Activated T-cell treated with anti-CD3 and anti-CD28 coated beads, Interleukin-2, amount 50 U/mL, for 72 hours (primary cell): ENCODE measurements at regions not wholly inside any gene's neighbourhood (a gene's known extent, or its start where the extent isn't known, plus 50 kb on each side); places are given as distances from the start of the nearest gene placed in this dataset.

Experiments used
- ATAC-seq, 2 donors: fragments of 150-1000 bp; cut with Tn5 transposase; replicated peaks in 1 of 2; 2 replicates each; pipeline ENCODE4 v1.10.0; 2021; ENCODE audit warnings: moderate library complexity in 2 of 2, mild to moderate bottlenecking in 1 of 2
- DNase-seq, 2 donors: peaks; one replicate each; pipeline ENCODE4 v3.0.0; 2021 to 2022; ENCODE audit warnings: mixed read lengths in 1 of 2
- H3K27ac Mint-ChIP-seq: one replicate; pipeline ENCODE4 v1.8.0; 2022; ENCODE audit warnings: mild to moderate bottlenecking, moderate library complexity, mixed read lengths
- H3K27me3 Mint-ChIP-seq: one replicate; pipeline ENCODE4 v1.8.0; 2022; ENCODE audit warnings: low read depth, mixed read lengths
- H3K36me3 Mint-ChIP-seq, 2 donors: one replicate each; pipeline ENCODE4 v1.8.0; 2022; ENCODE audit warnings: mixed read lengths in 2 of 2, mild to moderate bottlenecking in 1 of 2; ENCODE audit not compliant: insufficient read depth in 2 of 2
- H3K4me1 Mint-ChIP-seq: one replicate; pipeline ENCODE4 v1.8.0; 2022; ENCODE audit warnings: low read depth, mixed read lengths
- H3K4me3 Mint-ChIP-seq, 2 donors: one replicate each; pipeline ENCODE4 v1.8.0; 2022; ENCODE audit warnings: mild to moderate bottlenecking in 2 of 2, mixed read lengths in 2 of 2, moderate library complexity in 2 of 2
- H3K9me3 Mint-ChIP-seq, 2 donors: one replicate each; pipeline ENCODE4 v1.8.0; 2022; ENCODE audit warnings: mixed read lengths in 2 of 2

DNA sequence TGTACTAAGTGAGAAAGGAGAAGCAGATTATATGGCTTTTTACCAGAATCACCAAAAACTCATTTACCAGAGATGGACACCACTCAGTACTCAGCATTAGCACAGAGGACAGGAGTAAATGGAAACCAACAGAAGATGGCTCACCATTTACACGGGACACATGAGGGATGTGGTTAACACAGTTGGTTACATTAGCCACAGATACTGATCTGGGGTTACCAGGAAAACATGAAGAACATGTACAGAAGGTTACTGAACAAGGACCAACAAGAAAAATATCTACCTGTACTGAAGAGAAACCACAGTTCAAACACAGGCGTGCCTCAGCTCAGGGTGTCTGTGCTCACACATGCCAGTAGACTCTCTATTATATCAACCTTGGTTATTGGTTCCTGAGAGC is 1285.8 kb upstream of the SORCS1 start:
- H3K4me3 Mint-ChIP-seq, result no peak overlapping the region
- peaks cover 2 to 7% of the 10 kb centered on the region in 2 donors for H3K9me3 Mint-ChIP-seq
- H3K27me3 Mint-ChIP-seq, result no peaks in the 10 kb centered on the region
- no peaks in the 10 kb centered on the region for H3K4me1 Mint-ChIP-seq
- H3K27ac Mint-ChIP-seq, result no peak overlapping the region
- no peaks in the 10 kb centered on the region for H3K36me3 Mint-ChIP-seq
- ATAC-seq (no peak), DNase-seq (no peak)

DNA sequence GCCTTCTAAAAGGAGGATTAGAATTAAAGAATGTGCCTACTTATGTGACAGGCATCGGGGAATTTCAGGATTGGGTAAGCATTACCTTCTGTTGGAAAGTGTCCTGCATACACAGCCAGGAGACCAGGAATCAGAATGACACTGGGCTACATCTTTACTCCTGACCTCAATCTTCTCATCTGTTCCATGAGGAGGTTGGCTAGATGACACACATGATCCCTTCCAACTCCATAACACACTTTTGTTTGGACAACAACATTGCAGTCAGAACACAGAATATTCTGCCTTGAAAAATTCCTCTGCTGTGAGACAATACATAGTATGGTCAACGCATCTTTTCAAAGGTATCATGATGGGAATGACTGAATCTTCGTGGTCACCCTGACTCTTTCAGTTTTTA is 1281.2 kb upstream of the SORCS1 start:
- Mint-ChIP-seq H3K9me3 (peaks cover 3 to 4% of the 10 kb centered on the region in 2 donors), H3K27me3 (no peaks in the 10 kb centered on the region), H3K4me1 (no peaks in the 10 kb centered on the region), H3K27ac (no peak overlapping the region), H3K4me3 (no peak overlapping the region), H3K36me3 (peaks cover 2% of the 10 kb centered on the region in 2 donors)
- ATAC-seq (no peak), DNase-seq (no peak)

DNA sequence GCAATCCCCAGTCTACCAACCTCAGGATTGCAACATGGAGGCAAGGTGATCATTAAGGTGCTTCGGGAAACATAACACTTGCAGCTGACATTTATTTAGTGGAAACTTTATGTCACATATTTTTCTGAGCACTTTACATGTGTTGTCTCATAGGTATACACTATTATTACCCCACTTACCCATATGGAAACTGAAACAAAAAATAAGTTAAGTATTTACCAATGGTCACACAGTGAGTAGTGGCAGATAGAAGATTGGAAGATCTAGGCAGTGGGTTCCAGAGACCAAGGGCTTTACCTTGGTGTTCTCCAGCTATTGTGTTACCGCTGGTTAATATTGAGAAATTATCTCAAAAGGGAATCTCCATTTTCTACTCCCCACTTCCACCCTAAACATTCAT is 1279.1 kb upstream of the SORCS1 start:
- H3K9me3 Mint-ChIP-seq, result peaks cover 2 to 6% of the 10 kb centered on the region in 2 donors
- no peak overlapping the region for H3K27ac Mint-ChIP-seq
- ATAC-seq (no peak), DNase-seq (no peak)
- no peaks in the 10 kb centered on the region for H3K27me3 Mint-ChIP-seq
- no peak overlapping the region for H3K4me3 Mint-ChIP-seq
- no peaks in the 10 kb centered on the region for H3K4me1 Mint-ChIP-seq
- H3K36me3 Mint-ChIP-seq, result peaks cover 2% of the 10 kb centered on the region in 2 donors

DNA sequence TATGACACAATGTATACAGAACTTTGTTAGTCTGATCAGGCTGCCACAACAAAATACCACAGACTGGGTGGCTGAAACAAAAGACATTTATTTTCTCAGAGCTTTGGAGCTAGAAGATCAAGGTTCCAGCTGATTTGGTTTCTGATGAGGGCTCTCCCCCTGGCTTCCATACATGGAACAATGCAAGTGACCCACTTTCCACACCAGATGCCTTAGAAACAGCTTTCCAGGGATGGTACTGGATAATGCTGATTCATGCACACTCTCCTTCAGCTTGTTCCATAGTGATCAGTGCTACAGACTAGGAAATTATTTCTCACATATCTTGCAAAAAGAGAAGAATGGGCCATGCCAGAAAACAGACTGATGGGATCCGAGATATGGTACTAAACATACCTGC is 1274.9 kb upstream of the SORCS1 start:
- H3K9me3 Mint-ChIP-seq, result peaks cover 9 to 13% of the 10 kb centered on the region in 2 donors
- DNase-seq (no peak), ATAC-seq (no peak)
- peaks cover 2 to 3% of the 10 kb centered on the region in 2 donors for H3K36me3 Mint-ChIP-seq
- H3K27ac Mint-ChIP-seq, result no peak overlapping the region
- no peaks in the 10 kb centered on the region for H3K4me1 Mint-ChIP-seq
- no peaks in the 10 kb centered on the region for H3K27me3 Mint-ChIP-seq
- no peak overlapping the region for H3K4me3 Mint-ChIP-seq

DNA sequence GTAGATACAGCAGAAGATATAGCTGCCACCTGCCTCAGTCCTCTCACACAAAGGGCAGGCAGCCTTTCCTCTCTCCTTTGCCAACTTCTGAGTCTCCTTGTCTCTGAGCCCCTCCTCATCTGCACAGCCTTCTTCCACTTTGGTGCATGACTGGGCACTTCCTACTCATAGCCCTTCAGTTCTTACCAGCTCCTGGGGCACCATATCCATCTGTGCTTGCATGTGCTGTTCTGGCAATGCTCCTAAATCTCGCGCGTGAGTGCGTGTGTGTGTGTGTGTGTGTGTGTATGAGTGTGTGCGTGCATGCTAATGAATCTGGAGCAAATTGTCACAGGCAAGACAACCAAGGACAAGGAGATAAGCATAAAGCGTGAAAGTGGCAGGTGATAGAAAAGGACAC is 1271.6 kb upstream of the SORCS1 start:
- H3K4me3 Mint-ChIP-seq, result no peak overlapping the region
- no peak for ATAC-seq
- H3K9me3 Mint-ChIP-seq, result peaks cover 13 to 16% of the 10 kb centered on the region in 2 donors
- no peak overlapping the region for H3K27ac Mint-ChIP-seq
- no peaks in the 10 kb centered on the region for H3K27me3 Mint-ChIP-seq
- peaks cover 2% of the 10 kb centered on the region in 2 donors for H3K36me3 Mint-ChIP-seq
- H3K4me1 Mint-ChIP-seq, result no peaks in the 10 kb centered on the region
- no peak for DNase-seq

DNA sequence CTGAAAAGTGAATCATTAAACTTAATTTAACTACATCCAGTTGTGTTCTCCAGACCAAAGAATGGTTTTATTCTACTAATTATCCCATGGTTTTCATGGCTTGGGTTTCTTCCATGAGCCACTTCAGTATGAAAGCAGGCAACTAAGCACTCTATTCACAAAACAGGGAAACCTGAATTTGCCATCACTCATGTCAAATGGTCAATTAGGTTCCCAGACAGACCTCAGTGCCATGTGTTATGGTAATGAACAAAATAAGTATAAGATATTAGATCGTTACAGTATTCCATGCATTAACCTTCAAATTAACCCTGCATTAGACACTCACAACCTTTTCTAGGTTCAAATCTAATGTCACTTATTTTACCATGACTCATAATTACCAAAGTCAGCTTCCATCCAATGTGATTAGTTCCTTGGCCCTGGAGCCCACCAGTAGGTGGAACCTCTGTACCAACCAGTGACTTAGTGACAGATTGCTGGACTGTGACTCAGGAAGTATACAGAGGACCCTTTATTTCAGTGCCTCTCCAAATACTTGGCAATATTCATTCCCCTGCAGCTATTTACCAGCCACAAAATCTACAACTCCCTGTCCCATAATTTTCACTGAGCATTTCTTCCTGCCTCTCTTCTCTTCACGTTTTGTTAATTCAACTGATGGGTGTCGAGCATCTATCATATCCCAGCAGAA is 1270.2 kb upstream of the SORCS1 start:
- no peak for DNase-seq
- H3K27ac Mint-ChIP-seq, result no peak overlapping the region
- no peak for ATAC-seq
- no peaks in the 10 kb centered on the region for H3K27me3 Mint-ChIP-seq
- no peak overlapping the region for H3K4me3 Mint-ChIP-seq
- H3K36me3 Mint-ChIP-seq, result peaks cover 2% of the 10 kb centered on the region in 2 donors
- H3K9me3 Mint-ChIP-seq, result peaks cover 13 to 16% of the 10 kb centered on the region in 2 donors
- H3K4me1 Mint-ChIP-seq, result no peaks in the 10 kb centered on the region

DNA sequence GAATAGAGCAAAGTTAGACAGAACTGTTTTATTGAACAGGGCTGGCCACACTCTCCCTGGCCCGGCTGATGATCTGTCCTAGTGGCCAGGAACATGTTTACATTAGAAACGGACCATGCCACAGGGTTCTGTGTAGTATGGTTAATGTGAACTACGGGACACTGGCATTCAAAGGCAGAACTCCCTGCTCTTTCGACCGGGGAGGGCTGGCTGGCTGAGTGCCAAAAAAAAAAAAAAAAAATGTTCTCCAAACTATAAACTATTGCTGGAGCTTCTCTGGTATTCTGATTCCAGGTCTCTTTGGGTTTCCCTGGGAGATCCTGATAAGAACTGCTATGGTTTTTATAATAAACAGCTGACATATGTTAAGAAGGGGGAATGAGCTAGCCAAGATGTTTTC is 1262.6 kb upstream of the SORCS1 start:
- no peaks in the 10 kb centered on the region for H3K36me3 Mint-ChIP-seq
- no peaks in the 10 kb centered on the region for H3K4me1 Mint-ChIP-seq
- no peak overlapping the region for H3K4me3 Mint-ChIP-seq
- no peak for ATAC-seq
- H3K9me3 Mint-ChIP-seq, result peaks cover 2 to 10% of the 10 kb centered on the region in 2 donors
- no peak overlapping the region for H3K27ac Mint-ChIP-seq
- H3K27me3 Mint-ChIP-seq, result no peaks in the 10 kb centered on the region
- DNase-seq, result no peak

DNA sequence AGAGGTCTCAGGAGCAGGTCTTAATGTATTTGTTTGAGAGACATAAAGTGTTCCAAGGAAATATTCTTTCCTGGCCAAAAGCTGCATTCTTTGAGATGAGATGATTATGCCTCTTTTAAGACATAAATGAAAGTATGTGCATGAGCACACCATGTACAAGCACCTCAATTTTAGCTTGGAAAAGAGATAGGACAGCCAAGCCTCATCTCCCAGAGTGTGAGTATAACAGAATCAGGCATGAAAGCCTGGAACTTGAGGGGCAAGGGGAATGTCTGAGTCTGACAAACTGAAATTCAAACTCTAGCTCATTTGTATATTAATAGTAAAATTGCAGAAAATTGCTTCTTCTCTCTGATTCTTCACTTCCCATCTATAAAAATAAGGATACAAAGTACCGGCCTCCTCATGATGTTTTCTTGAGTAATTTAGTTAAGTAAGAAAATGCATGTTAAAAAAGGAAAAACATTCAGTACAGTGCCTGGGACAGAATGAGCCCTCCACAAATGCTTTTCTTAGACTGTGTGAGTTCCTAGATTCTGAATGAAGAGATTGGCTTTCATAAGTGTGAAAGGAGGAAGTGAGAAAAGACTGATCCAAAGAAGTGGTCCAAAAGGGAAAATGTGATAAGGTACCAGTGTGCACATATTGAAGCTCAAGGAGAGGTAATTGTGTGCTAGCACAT is 1260.9 kb upstream of the SORCS1 start:
- Mint-ChIP-seq H3K4me3 (no peak overlapping the region), H3K4me1 (no peaks in the 10 kb centered on the region), H3K36me3 (no peaks in the 10 kb centered on the region), H3K27me3 (no peaks in the 10 kb centered on the region), H3K27ac (no peak overlapping the region), H3K9me3 (peaks cover 2 to 10% of the 10 kb centered on the region in 2 donors)
- ATAC-seq, result no peak
- DNase-seq, result no peak

DNA sequence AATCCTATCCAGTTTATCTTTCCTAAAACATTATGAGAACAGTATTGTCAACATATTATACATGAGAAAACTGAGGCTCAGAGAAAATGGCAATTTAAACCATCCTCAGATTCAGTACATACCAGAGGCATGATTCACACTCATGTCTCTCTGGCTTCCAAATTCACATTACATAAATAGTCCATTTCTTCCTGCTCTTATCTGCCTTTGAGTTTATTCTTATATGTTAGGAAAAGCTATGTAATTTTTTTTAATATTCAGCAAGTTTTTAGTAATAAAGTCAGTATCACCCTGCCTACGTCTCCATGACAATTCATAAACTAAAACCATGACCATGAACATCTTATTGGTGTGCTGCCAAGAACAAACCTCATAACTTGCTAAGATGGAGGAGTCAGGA is 1260.2 kb upstream of the SORCS1 start:
- DNase-seq (no peak), ATAC-seq (no peak)
- Mint-ChIP-seq H3K4me1 (no peaks in the 10 kb centered on the region), H3K36me3 (no peaks in the 10 kb centered on the region), H3K9me3 (peaks cover 2 to 10% of the 10 kb centered on the region in 2 donors), H3K27me3 (no peaks in the 10 kb centered on the region), H3K4me3 (no peak overlapping the region), H3K27ac (no peak overlapping the region)

DNA sequence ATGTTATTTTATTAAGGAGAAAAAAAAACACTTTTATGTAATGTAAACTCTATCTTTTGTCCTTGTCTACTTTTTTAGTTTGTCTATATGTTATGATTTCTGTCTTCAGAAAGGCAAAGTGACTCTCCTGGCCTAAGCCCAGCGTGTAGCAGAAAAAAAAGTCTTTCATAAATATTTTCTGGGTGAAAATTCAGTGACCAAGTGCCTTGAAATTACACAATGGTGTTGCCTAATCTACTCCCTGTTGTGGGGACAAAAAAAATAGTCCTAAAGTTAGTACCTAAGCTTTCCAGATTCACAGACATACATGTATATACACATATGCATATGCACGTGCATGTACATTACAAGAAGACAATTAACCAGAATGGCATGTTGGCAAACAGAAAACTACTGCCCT is 1257.8 kb upstream of the SORCS1 start:
- Mint-ChIP-seq H3K27me3 (no peaks in the 10 kb centered on the region), H3K9me3 (peaks cover 2 to 10% of the 10 kb centered on the region in 2 donors), H3K4me3 (no peak overlapping the region), H3K27ac (no peak overlapping the region), H3K4me1 (no peaks in the 10 kb centered on the region), H3K36me3 (no peaks in the 10 kb centered on the region)
- DNase-seq (no peak), ATAC-seq (no peak)

DNA sequence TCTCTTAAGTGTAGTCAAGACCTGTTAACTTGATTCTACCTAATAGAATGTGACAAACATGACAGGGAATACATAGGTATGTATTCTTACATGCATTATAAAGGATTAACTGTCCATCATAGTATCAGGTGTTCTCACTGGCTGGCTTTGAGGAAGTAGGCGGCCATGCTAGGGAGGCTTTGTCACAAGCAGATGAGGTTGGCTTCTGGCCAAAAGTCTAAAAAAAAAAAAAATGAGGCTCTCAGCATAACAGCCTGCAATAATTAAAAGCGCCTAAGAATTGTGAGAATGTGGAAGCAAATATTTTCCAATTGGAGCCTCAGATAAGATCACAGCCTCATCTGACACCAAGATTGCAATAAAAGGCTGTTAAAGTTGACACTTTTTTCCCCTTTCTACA is 1256.8 kb upstream of the SORCS1 start:
- no peaks in the 10 kb centered on the region for H3K27me3 Mint-ChIP-seq
- no peaks in the 10 kb centered on the region for H3K4me1 Mint-ChIP-seq
- no peak overlapping the region for H3K4me3 Mint-ChIP-seq
- H3K9me3 Mint-ChIP-seq, result peaks cover 2 to 10% of the 10 kb centered on the region in 2 donors
- H3K36me3 Mint-ChIP-seq, result no peaks in the 10 kb centered on the region
- ATAC-seq (no peak), DNase-seq (no peak)
- no peak overlapping the region for H3K27ac Mint-ChIP-seq

DNA sequence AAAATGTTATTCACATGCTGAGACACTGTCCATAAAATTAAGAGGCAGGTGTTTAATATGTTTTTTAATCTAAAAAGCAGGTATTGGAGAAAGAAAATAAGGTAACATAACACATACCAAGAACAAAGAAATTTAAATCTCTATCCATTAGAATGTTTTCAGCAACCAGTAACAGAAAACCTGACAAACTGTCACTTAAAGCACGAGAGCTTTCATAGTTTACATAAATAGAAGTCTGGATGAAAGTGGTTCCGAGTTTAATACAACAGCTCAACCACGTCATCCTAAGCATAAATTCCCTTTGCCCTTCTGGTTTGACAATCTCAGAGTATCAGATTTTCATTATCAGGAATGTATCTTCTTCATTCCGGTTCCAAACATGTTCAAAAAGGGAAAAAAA is 1249.4 kb upstream of the SORCS1 start:
- H3K36me3 Mint-ChIP-seq, result no peaks in the 10 kb centered on the region
- H3K27me3 Mint-ChIP-seq, result no peaks in the 10 kb centered on the region
- H3K4me1 Mint-ChIP-seq, result no peaks in the 10 kb centered on the region
- no peak overlapping the region for H3K4me3 Mint-ChIP-seq
- DNase-seq, result no peak
- no peaks in the 10 kb centered on the region for H3K9me3 Mint-ChIP-seq
- H3K27ac Mint-ChIP-seq, result no peak overlapping the region
- ATAC-seq, result no peak

DNA sequence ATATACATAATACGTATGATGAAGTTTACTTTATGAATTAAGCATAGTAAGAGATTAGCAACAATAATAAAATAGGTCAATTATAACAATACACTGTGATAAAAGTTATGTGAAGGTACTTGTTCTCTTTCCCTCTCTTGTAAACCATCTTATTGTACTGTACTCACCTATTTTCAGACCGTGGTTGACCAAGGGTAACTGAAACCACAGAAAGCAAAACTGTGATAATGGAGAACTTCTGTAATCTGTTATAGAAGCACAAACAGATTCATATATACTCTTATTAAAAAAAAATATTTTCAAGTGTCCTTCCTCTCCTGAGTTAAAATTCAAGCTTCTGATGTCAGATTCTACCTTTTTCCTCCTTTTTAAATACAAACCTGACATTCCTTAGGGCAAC is 1247.8 kb upstream of the SORCS1 start:
- Mint-ChIP-seq H3K27me3 (no peaks in the 10 kb centered on the region), H3K4me3 (no peak overlapping the region), H3K4me1 (no peaks in the 10 kb centered on the region), H3K27ac (no peak overlapping the region), H3K36me3 (no peaks in the 10 kb centered on the region), H3K9me3 (no peaks in the 10 kb centered on the region)
- no peak for DNase-seq
- ATAC-seq, result no peak

DNA sequence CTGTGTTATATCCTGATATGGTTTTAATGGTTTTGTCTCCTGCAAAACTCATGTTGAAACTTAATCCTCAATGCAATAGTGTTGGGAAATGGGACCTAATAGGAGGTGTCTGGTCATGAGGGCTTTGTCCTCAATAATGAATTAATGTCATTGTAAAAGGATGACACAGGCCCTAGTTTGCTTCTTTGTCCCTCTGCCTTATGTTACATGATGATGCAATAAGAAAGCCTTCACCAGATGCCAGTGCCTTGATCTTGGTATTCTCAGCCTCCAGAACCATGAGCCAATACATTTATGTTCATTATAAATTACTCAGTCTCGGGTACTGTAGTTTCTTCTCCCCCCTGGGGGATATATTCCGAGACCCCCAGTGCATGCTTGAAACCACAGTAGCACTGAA is 1247.4 kb upstream of the SORCS1 start:
- no peaks in the 10 kb centered on the region for H3K36me3 Mint-ChIP-seq
- H3K27ac Mint-ChIP-seq, result no peak overlapping the region
- H3K4me1 Mint-ChIP-seq, result no peaks in the 10 kb centered on the region
- DNase-seq (no peak), ATAC-seq (no peak)
- no peak overlapping the region for H3K4me3 Mint-ChIP-seq
- H3K9me3 Mint-ChIP-seq, result no peaks in the 10 kb centered on the region
- H3K27me3 Mint-ChIP-seq, result no peaks in the 10 kb centered on the region
